Limb (tissue), 2 donors: ENCODE measurements at regions not wholly inside any gene's neighbourhood (a gene's known extent, or its start where the extent isn't known, plus 50 kb on each side); places are given as distances from the start of the nearest gene placed in this dataset.
"Not testable (repeated sequence)": the region's sequence is repeated elsewhere in the genome, so short reads cannot be mapped to it uniquely, and the experiment has no call there.

Source experiments
- DNase-seq, 2 donors: peaks; one replicate each; pipeline ENCODE4 v3.0.0-alpha.2; 2016; ENCODE audit errors: extremely low spot score in 2 of 2

GRCh38 chr4:64829749-64830148, 420.5 kb upstream of the TECRL start:
- no peak for DNase-seq

- DNase-seq, result no peak
Measured at GRCh38 chr4:64824591-64824990, 415.3 kb upstream of the TECRL start.

GRCh38 chr4:64822405-64822804, 413.2 kb upstream of the TECRL start:
- DNase-seq, result no peak

- DNase-seq, result no peak
Measured at GRCh38 chr4:64821219-64821976, 412.1 kb upstream of the TECRL start.

GRCh38 chr4:64814616-64815015, 405.4 kb upstream of the TECRL start:
- no peak for DNase-seq

- no peak for DNase-seq
Measured at GRCh38 chr4:64807821-64808220, 398.6 kb upstream of the TECRL start.

GRCh38 chr4:64799751-64800150, 390.5 kb upstream of the TECRL start:
- no peak for DNase-seq

- DNase-seq, result not testable (repeated sequence)
Measured at GRCh38 chr4:64798828-64799227, 389.6 kb upstream of the TECRL start.

GRCh38 chr4:64796581-64796980, 387.3 kb upstream of the TECRL start:
- no peak for DNase-seq

- peak in 1 of 2 donors; percentile 6 for DNase-seq
Measured at GRCh38 chr4:64784125-64784524, 374.9 kb upstream of the TECRL start.

- DNase-seq, result peak in 1 of 2 donors; percentile 69
Measured at GRCh38 chr4:64781737-64782326, 372.6 kb upstream of the TECRL start.

GRCh38 chr4:64780664-64781063, 371.4 kb upstream of the TECRL start:
- DNase-seq, result no peak

- no peak for DNase-seq
Measured at GRCh38 chr4:64777286-64777685, 368.0 kb upstream of the TECRL start.

GRCh38 chr4:64776820-64777219, 367.6 kb upstream of the TECRL start:
- no peak for DNase-seq

GRCh38 chr4:64774626-64775025, 365.4 kb upstream of the TECRL start:
- no peak for DNase-seq

- no peak for DNase-seq
Measured at GRCh38 chr4:64771149-64771548, 361.9 kb upstream of the TECRL start.

- no peak for DNase-seq
Measured at GRCh38 chr4:64767547-64767946, 358.3 kb upstream of the TECRL start.

GRCh38 chr4:64766565-64766964, 357.3 kb upstream of the TECRL start:
- DNase-seq, result no peak

GRCh38 chr4:64756016-64756415, 346.8 kb upstream of the TECRL start:
- no peak for DNase-seq

- DNase-seq, result no peak
Measured at GRCh38 chr4:64747919-64748715, 338.9 kb upstream of the TECRL start.

GRCh38 chr4:64738240-64738639, 329.0 kb upstream of the TECRL start:
- no peak for DNase-seq

GRCh38 chr4:64737854-64738138, 328.5 kb upstream of the TECRL start:
- DNase-seq, result not testable (repeated sequence)
